HEK293T (cell line): ENCODE measurements at regions not wholly inside any gene's neighbourhood (a gene's known extent, or its start where the extent isn't known, plus 50 kb on each side); places are given as distances from the start of the nearest gene placed in this dataset.

Experiments used
- FOXK2 ChIP-seq: fragments of 450-650 bp; IDR thresholded peaks from 2 replicates; pipeline ENCODE4 v1.6.1; 2016; ENCODE audit warnings: mild to moderate bottlenecking
- FOXM1 ChIP-seq: fragments of 450-650 bp; IDR thresholded peaks from 2 replicates; pipeline ENCODE4 v1.6.1; 2017; ENCODE audit warnings: mild to moderate bottlenecking, borderline replicate concordance
- HDGF ChIP-seq: fragments of 450-650 bp; IDR thresholded peaks from 2 replicates; pipeline ENCODE4 v1.6.1; 2017; ENCODE audit warnings: antibody characterized with exemption, borderline replicate concordance
- L3MBTL2 ChIP-seq: fragments of 450-650 bp; conservative IDR thresholded peaks from 2 replicates; pipeline ENCODE4 v1.6.1; 2016; ENCODE audit warnings: mild to moderate bottlenecking
- SP1 ChIP-seq: fragments of 450-650 bp; IDR thresholded peaks from 2 replicates; pipeline ENCODE4 v1.6.1; 2017
- SUZ12 ChIP-seq: fragments of 450-650 bp; IDR thresholded peaks from 2 replicates; pipeline ENCODE4 v1.6.1; 2016; ENCODE audit warnings: mild to moderate bottlenecking
- TARDBP ChIP-seq: fragments of 450-650 bp; IDR thresholded peaks from 2 replicates; pipeline ENCODE4 v1.6.1; 2016
- ZNF384 ChIP-seq: fragments of 450-650 bp; IDR thresholded peaks from 2 replicates; pipeline ENCODE4 v1.6.1; 2016
- TF ChIP-seq, protein P1 (sequence below): fragments of 450-650 bp; IDR thresholded peaks from 2 replicates; pipeline ENCODE4 v1.6.1; 2016

- no peak for TF ChIP-seq SP1
- TF ChIP-seq ZNF384: no peak
- no peak for TF ChIP-seq FOXK2
- no peak for TF ChIP-seq L3MBTL2
- TF ChIP-seq HDGF: no peak
- no peak for TF ChIP-seq TARDBP
- TF ChIP-seq, protein P1, sequence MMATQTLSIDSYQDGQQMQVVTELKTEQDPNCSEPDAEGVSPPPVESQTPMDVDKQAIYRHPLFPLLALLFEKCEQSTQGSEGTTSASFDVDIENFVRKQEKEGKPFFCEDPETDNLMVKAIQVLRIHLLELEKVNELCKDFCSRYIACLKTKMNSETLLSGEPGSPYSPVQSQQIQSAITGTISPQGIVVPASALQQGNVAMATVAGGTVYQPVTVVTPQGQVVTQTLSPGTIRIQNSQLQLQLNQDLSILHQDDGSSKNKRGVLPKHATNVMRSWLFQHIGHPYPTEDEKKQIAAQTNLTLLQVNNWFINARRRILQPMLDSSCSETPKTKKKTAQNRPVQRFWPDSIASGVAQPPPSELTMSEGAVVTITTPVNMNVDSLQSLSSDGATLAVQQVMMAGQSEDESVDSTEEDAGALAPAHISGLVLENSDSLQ: no peak
- TF ChIP-seq FOXM1: no peak
- TF ChIP-seq SUZ12: no peak
These were observed 543.1 kb upstream of the RGMA start for GRCh38 chr15:93631958-93632618.
